Fibroblast of lung (primary cell): ENCODE measurements at regions not wholly inside any gene's neighbourhood (a gene's known extent, or its start where the extent isn't known, plus 50 kb on each side); places are given as distances from the start of the nearest gene placed in this dataset.

ENCODE experiments used
- EZH2 ChIP-seq: IDR thresholded peaks from 2 replicates; pipeline ENCODE4 v1.5.1; 2012; ENCODE audit warnings: low read length, control low read depth, mild to moderate bottlenecking; ENCODE audit errors: missing control alignments
- TF ChIP-seq, protein P1 (sequence below), 2 donors: IDR thresholded peaks in 1 of 2; conservative IDR thresholded peaks in 1 of 2; 1 replicate in 1 of 2; 2 replicates in 1 of 2; pipeline ENCODE4 v1.5.1; 2011 to 2012; ENCODE audit warnings: low read length in 2 of 2, control low read depth in 1 of 2, inconsistent platforms in 1 of 2, low read depth in 1 of 2, mild to moderate bottlenecking in 1 of 2

DNA sequence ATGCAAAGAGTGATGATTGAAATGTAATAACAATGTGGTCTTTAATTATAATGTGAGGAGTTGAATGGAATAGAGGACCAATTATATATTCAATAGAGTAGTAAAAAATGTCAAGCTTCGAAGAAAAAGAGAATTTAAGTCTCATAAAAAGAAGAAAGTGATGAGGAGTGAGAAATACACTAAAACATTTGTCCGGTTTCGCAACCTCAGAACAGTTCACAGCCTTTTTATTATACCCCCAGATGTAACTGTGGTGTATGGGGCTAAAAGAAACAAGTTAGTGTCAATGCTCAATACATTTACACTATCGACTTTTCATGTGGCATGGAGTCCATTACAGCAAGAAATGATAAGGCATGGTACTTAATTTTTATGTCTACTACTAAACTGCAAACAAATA, 386.5 kb upstream of the ATP11B start:
- TF ChIP-seq, protein P1, sequence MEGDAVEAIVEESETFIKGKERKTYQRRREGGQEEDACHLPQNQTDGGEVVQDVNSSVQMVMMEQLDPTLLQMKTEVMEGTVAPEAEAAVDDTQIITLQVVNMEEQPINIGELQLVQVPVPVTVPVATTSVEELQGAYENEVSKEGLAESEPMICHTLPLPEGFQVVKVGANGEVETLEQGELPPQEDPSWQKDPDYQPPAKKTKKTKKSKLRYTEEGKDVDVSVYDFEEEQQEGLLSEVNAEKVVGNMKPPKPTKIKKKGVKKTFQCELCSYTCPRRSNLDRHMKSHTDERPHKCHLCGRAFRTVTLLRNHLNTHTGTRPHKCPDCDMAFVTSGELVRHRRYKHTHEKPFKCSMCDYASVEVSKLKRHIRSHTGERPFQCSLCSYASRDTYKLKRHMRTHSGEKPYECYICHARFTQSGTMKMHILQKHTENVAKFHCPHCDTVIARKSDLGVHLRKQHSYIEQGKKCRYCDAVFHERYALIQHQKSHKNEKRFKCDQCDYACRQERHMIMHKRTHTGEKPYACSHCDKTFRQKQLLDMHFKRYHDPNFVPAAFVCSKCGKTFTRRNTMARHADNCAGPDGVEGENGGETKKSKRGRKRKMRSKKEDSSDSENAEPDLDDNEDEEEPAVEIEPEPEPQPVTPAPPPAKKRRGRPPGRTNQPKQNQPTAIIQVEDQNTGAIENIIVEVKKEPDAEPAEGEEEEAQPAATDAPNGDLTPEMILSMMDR (conservative IDR thresholded peaks at IDR 0.05 in 1 of 2, IDR thresholded peaks at IDR 0.05 in 1 of 2; ENCODE audit: low read depth in 1 of 2, low read length in 2 of 2), result no peak
- no peak for TF ChIP-seq EZH2
